ENCODE measurements at regions not wholly inside any gene's neighbourhood (a gene's known extent, or its start where the extent isn't known, plus 50 kb on each side); places are given as distances from the start of the nearest gene placed in this dataset.

- no peak for DNase-seq (ENCODE audit: low read depth in 2 of 2)
These were observed 52.5 kb upstream of the ARL8B start for GRCh38 chr3:5069627-5070026.

DNA sequence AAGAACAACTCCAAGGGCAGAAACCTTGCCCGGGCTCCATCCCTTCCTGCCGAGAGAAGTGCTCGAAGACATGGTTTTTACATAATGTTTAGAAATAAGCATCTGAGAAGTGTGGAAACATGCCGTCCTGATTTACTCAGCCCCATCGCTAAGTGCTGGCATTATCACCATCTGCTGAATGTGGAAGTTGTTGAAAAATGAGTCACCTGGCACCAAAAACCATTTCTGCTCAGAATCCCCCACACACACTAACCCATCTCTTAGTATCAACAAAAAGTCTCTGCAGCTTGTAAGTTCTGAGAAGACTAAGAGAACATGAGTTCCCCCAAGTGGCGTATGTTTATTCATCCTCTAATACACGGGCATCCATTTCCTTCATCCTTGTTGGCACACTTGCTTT is 51.0 kb upstream of the ARL8B start:
- no peak for DNase-seq (ENCODE audit: low read depth in 2 of 2)

GRCh38 chr3:5072100-5072816 is 49.8 kb upstream of the ARL8B start:
- DNase-seq (ENCODE audit: low read depth in 2 of 2), result no peak
